HAP-1 (cell line): ENCODE measurements at regions not wholly inside any gene's neighbourhood (a gene's known extent, or its start where the extent isn't known, plus 50 kb on each side); places are given as distances from the start of the nearest gene placed in this dataset.
"Not testable (repeated sequence)": the region's sequence is repeated elsewhere in the genome, so short reads cannot be mapped to it uniquely, and the experiment has no call there.

Source experiments
- DNase-seq, 2 experiments: peaks; one replicate each; pipeline ENCODE4 v3.0.0-alpha.2; 2016 to 2020; ENCODE audit warnings: low spot score in 2 of 2
- H3K27me3 ChIP-seq: fragments of 250-450 bp; sonication (Bioruptor Pico); 2 replicates; pipeline ENCODE4 v1.5.1; 2020; ENCODE audit warnings: low read depth, mild to moderate bottlenecking, moderate library complexity
- H3K36me3 ChIP-seq: fragments of 250-450 bp; sonication (Bioruptor Pico); replicated peaks from 2 replicates; pipeline ENCODE4 v1.5.1; 2020; ENCODE audit warnings: mild to moderate bottlenecking
- H3K4me1 ChIP-seq: fragments of 250-450 bp; sonication (Bioruptor Pico); 2 replicates; pipeline ENCODE4 v1.5.1; 2020; ENCODE audit warnings: mild to moderate bottlenecking
- H3K4me3 ChIP-seq: fragments of 250-450 bp; sonication (Bioruptor Pico); 2 replicates; pipeline ENCODE4 v1.5.1; 2020; ENCODE audit warnings: mild to moderate bottlenecking, moderate library complexity
- H3K9me3 ChIP-seq: fragments of 250-450 bp; sonication (Bioruptor Pico); 2 replicates; pipeline ENCODE4 v1.5.1; 2020; ENCODE audit warnings: mild to moderate bottlenecking, moderate library complexity
- in situ Hi-C: fragments of 300-500 bp; cut with MboI; formaldehyde crosslinking; loops from 3 replicates; pipeline ENCODE4 v1.14.3; 2020; ENCODE audit warnings: low sequenced_read_pairs, inconsistent platforms, mixed read lengths

GRCh38 chr2:128412181-128412871, 93.7 kb upstream of the HS6ST1 start:
- in situ Hi-C loops, result no loop called here
- H3K9me3 ChIP-seq, result no peaks in the 10 kb centered on the region
- no peak overlapping the region for H3K4me3 ChIP-seq
- no peaks in the 10 kb centered on the region for H3K4me1 ChIP-seq
- no peak for DNase-seq
- H3K36me3 ChIP-seq, result no peaks in the 10 kb centered on the region
- H3K27me3 ChIP-seq, result no peaks in the 10 kb centered on the region

- in situ Hi-C loops, result no loop called here
- Histone ChIP-seq H3K36me3 (no peaks in the 10 kb centered on the region), H3K9me3 (no peaks in the 10 kb centered on the region), H3K4me1 (no peaks in the 10 kb centered on the region), H3K27me3 (no peaks in the 10 kb centered on the region), H3K4me3 (no peak overlapping the region)
- no peak for DNase-seq
These were observed 94.5 kb upstream of the HS6ST1 start for GRCh38 chr2:128413014-128413717.

GRCh38 chr2:128413718-128414341, 95.2 kb upstream of the HS6ST1 start:
- no peaks in the 10 kb centered on the region for H3K27me3 ChIP-seq
- H3K36me3 ChIP-seq, result no peaks in the 10 kb centered on the region
- no peaks in the 10 kb centered on the region for H3K4me1 ChIP-seq
- H3K9me3 ChIP-seq, result no peaks in the 10 kb centered on the region
- no peak overlapping the region for H3K4me3 ChIP-seq
- DNase-seq, result no peak
- in situ Hi-C loops, result no loop called here

- no peak for DNase-seq
- in situ Hi-C loops, result no loop called here
- Histone ChIP-seq H3K9me3 (no peaks in the 10 kb centered on the region), H3K4me1 (no peaks in the 10 kb centered on the region; the same call in 1 of the 2 replicates), H3K36me3 (no peaks in the 10 kb centered on the region), H3K4me3 (no peak overlapping the region), H3K27me3 (no peaks in the 10 kb centered on the region)
These were observed 95.7 kb upstream of the HS6ST1 start for GRCh38 chr2:128414351-128414750.

GRCh38 chr2:128414946-128415778, 96.5 kb upstream of the HS6ST1 start:
- in situ Hi-C loops, result no loop called here
- H3K9me3 ChIP-seq, result no peaks in the 10 kb centered on the region
- no peak overlapping the region for H3K4me3 ChIP-seq
- no peak for DNase-seq
- H3K36me3 ChIP-seq, result no peaks in the 10 kb centered on the region
- no peaks in the 10 kb centered on the region; the same call in 1 of the 2 replicates for H3K4me1 ChIP-seq
- no peaks in the 10 kb centered on the region for H3K27me3 ChIP-seq

GRCh38 chr2:128415779-128416061, 97.1 kb upstream of the HS6ST1 start:
- in situ Hi-C loops, result no loop called here
- H3K9me3 ChIP-seq, result no peaks in the 10 kb centered on the region
- no peaks in the 10 kb centered on the region for H3K27me3 ChIP-seq
- no peaks in the 10 kb centered on the region; the same call in 1 of the 2 replicates for H3K4me1 ChIP-seq
- H3K36me3 ChIP-seq, result no peaks in the 10 kb centered on the region
- no peak for DNase-seq
- no peak overlapping the region for H3K4me3 ChIP-seq

DNA sequence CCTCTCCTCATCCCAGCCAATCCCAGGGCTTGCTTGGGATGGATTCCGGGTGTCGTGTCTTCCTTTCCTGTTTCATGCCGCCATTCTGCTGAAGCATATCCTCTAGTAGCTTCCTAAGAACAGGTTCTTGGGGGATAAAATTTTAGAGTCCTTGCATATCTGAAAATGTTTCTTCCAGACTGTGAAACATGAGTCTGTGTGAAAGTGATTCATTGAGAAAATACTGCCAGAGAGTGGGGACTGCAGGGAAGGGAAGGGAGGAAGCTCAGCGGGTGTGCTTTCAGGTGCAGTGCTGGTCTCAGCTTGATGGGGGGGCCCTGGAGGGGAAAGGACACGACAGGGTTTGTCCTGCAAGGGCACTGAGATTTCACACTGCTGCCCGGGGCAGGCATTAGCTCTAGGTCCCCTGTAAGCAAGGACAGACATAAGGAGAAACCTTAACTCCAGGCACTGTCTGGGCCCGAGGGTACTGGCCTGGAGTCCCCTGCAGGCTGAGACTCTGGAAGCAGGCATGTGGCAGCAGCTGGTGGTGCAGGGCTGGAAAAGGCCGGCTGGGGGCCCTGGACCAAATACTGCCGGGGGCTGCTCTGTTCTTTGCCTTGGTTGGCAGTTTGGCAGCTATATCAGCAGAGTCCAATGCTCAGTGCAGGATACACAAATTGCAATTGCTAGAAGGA, 97.6 kb upstream of the HS6ST1 start:
- no peak overlapping the region for H3K4me3 ChIP-seq
- no peaks in the 10 kb centered on the region; the same call in 1 of the 2 replicates for H3K4me1 ChIP-seq

DNA sequence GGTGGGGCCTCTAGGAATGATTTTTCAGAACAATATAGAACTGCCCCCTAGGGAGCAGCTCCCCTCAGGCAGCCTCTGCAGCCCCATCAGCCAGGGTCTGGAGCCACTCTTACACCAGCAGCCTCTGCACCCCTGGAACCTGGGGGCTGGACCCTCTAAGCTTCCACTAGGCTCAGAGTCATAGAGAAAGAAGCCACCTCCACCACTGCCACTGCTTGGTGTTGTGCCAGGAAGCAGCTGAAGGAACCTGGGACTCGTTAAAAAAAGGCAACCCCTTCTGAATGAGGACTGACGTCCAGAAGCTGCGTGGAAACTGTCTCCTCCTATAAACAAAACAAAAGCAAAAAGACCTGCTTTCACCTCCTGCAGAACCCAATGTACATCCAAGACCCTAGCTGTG, 98.1 kb upstream of the HS6ST1 start:
- Histone ChIP-seq H3K9me3 (no peaks in the 10 kb centered on the region), H3K4me1 (no peaks in the 10 kb centered on the region; the same call in 1 of the 2 replicates)
- in situ Hi-C loops, result no loop called here

More for the DNA sequence above, 97.6 kb upstream of the HS6ST1 start:
- no peaks in the 10 kb centered on the region for H3K27me3 ChIP-seq
- DNase-seq, result no peak
- in situ Hi-C loops, result no loop called here
- H3K36me3 ChIP-seq, result no peaks in the 10 kb centered on the region
- no peaks in the 10 kb centered on the region for H3K9me3 ChIP-seq

DNA sequence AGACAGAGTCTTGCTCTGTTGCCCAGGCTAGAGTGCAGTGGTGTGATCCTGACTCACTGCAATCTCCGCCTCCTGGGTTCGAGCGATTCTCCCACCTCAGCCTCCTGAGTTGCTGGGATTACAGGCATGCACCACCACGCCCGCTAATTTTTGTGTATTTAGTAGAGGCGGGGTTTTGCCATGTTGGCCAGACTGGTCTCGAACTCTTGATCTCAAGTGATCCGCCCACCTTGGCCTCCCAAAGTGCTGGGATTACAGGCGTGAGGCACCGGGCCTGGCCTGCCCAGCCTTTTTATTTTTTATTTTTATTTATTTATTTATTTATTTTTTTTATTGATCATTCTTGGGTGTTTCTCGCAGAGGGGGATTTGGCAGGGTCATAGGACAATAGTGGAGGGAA, 98.6 kb upstream of the HS6ST1 start:
- H3K4me3 ChIP-seq, H3K36me3 ChIP-seq, in situ Hi-C loops, H3K4me1 ChIP-seq, DNase-seq, H3K27me3 ChIP-seq, H3K9me3 ChIP-seq: not testable (repeated sequence)

More for the DNA sequence above, 98.1 kb upstream of the HS6ST1 start:
- H3K4me3 ChIP-seq, result no peak overlapping the region
- H3K36me3 ChIP-seq, result no peaks in the 10 kb centered on the region
- H3K27me3 ChIP-seq, result no peaks in the 10 kb centered on the region
- DNase-seq, result no peak

GRCh38 chr2:128420131-128420530, 101.5 kb upstream of the HS6ST1 start:
- DNase-seq, result peak in 1 of 2 experiments; percentile 1
- Histone ChIP-seq H3K9me3 (no peaks in the 10 kb centered on the region), H3K4me1 (no peaks in the 10 kb centered on the region; the same call in 1 of the 2 replicates), H3K4me3 (no peak overlapping the region), H3K27me3 (no peaks in the 10 kb centered on the region), H3K36me3 (no peaks in the 10 kb centered on the region)
- in situ Hi-C loops, result no loop called here

- no peaks in the 10 kb centered on the region; the same call in 1 of the 2 replicates for H3K4me1 ChIP-seq
- DNase-seq, result no peak
- in situ Hi-C loops, result no loop called here
These were observed 102.1 kb upstream of the HS6ST1 start for GRCh38 chr2:128420776-128421175.

GRCh38 chr2:128421286-128421685, 102.6 kb upstream of the HS6ST1 start:
- Histone ChIP-seq H3K27me3 (no peaks in the 10 kb centered on the region), H3K4me3 (no peak overlapping the region), H3K4me1 (no peaks in the 10 kb centered on the region; the same call in 1 of the 2 replicates), H3K9me3 (no peaks in the 10 kb centered on the region), H3K36me3 (no peaks in the 10 kb centered on the region)
- peak in 1 of 2 experiments; percentile 2 for DNase-seq
- in situ Hi-C loops, result no loop called here

More at GRCh38 chr2:128420776-128421175, 102.1 kb upstream of the HS6ST1 start:
- Histone ChIP-seq H3K36me3 (no peaks in the 10 kb centered on the region), H3K4me3 (no peak overlapping the region), H3K27me3 (no peaks in the 10 kb centered on the region), H3K9me3 (no peaks in the 10 kb centered on the region)

DNA sequence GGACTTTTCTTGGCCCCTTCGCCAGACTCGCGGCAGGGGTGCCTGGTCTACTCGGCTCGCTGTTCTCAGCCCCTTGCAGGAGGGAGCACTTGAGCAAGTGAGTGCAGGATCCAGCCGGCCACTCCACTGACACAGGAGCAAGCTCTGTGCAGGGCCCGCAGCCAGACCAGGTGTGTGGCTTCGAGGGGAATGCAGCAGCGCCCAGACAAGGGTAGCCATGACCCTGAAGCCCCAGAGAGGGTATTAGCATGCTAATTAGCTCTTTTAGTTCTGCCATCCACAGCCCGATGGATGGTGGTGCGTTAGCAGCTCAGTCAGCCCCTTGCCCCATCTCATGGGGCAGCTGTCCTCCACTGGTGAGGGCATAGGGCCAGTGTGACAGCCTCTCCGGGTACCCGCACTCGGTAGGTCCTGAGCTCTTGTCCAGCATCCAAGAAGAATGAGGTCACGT, 103.2 kb upstream of the HS6ST1 start:
- Histone ChIP-seq H3K4me3 (no peak overlapping the region), H3K27me3 (no peaks in the 10 kb centered on the region), H3K4me1 (no peaks in the 10 kb centered on the region; the same call in 1 of the 2 replicates), H3K36me3 (no peaks in the 10 kb centered on the region), H3K9me3 (no peaks in the 10 kb centered on the region)
- in situ Hi-C loops, result no loop called here
- peak in 1 of 2 experiments; percentile 3 for DNase-seq
